Esophagus muscularis mucosa (tissue), 4 donors: ENCODE measurements at regions not wholly inside any gene's neighbourhood (a gene's known extent, or its start where the extent isn't known, plus 50 kb on each side); places are given as distances from the start of the nearest gene placed in this dataset.

Experiments
- DNase-seq: peaks from one replicate; pipeline ENCODE4 v3.0.0-alpha.2; 2017; ENCODE audit errors: extremely low spot score
- H3K27ac ChIP-seq, 4 donors: fragments of 200-600 bp; sonication (generic); replicated peaks in 1 of 4; 1 replicate in 3 of 4; 2 replicates in 1 of 4; pipeline ENCODE4 v1.5.1; 2016 to 2019; ENCODE audit warnings: mild to moderate bottlenecking in 1 of 4
- H3K27me3 ChIP-seq, 4 donors: fragments of 200-600 bp; sonication (generic); one replicate each; pipeline versions ENCODE4 v1.5.1 to v1.6.0; 2016 to 2019
- H3K36me3 ChIP-seq, 4 donors: fragments of 200-600 bp; sonication (generic); one replicate each; pipeline ENCODE4 v1.5.1; 2016 to 2019
- H3K4me1 ChIP-seq, 4 donors: fragments of 200-600 bp; sonication (generic); one replicate each; pipeline ENCODE4 v1.5.1; 2016 to 2019
- H3K4me3 ChIP-seq, 4 donors: fragments of 200-600 bp; sonication (generic); 1 replicate in 2 of 4; 2 replicates in 2 of 4; pipeline ENCODE4 v1.5.1; 2016 to 2019; ENCODE audit warnings: mild to moderate bottlenecking in 4 of 4, moderate library complexity in 1 of 4
- H3K9me3 ChIP-seq, 4 donors: fragments of 200-600 bp; sonication (generic); 1 replicate in 3 of 4; 2 replicates in 1 of 4; pipeline ENCODE4 v1.5.1; 2016 to 2019
- EP300 ChIP-seq: sonication (generic); formaldehyde crosslinking; IDR thresholded peaks from one replicate; pipeline ENCODE4 v1.6.1; 2017; ENCODE audit warnings: antibody characterized with exemption
- POLR2A ChIP-seq: fragments of 450-650 bp; IDR thresholded peaks from one replicate; pipeline ENCODE4 v1.6.1; 2017; ENCODE audit warnings: antibody characterized with exemption, moderate library complexity, mild to moderate bottlenecking, low read depth
- POLR2AphosphoS5 ChIP-seq, 2 donors: sonication (generic); formaldehyde crosslinking; IDR thresholded peaks; one replicate each; pipeline ENCODE4 v1.6.1; 2017; ENCODE audit warnings: antibody characterized with exemption in 2 of 2
- WGBS: methylation state at CpG from one replicate; pipeline ENCODE4 v1.1.5; 2018; 5-methylcytosine and 5-hydroxymethylcytosine counted together
- intact Hi-C: fragments of 100-400 bp; cut with DNase I; formaldehyde crosslinking; loops from one replicate; pipeline ENCODE4 v1.15.1; 2023
- TF ChIP-seq, protein P1 (sequence below), 3 experiments: fragments of 200-600 bp in 2 of 3; fragments of 450-650 bp in 1 of 3; sonication (generic) in 2 of 3; IDR thresholded peaks; one replicate each; pipeline ENCODE4 v1.5.1; 2017 to 2019; ENCODE audit warnings: antibody characterized with exemption in 3 of 3, mild to moderate bottlenecking in 2 of 3, moderate library complexity in 1 of 3

DNA sequence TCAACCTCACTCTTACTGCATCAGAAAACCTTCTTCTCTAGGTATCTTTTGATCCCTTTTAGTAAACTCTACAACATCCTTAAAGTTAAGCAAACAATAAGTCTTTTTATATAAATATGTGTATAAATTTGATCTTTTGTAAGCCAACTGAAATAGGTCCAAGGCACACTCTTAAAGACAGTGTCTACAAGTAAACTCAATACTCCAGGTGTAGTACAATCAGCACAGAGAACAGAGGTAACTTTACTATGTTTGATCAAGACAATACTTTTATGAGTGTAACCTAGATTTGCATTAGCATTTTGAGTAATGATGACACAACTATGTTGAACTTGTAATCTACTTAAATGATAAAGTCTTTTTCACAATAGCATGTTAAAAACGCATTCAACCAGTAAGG, 593.1 kb upstream of the CHAC2 start:
- H3K9me3 ChIP-seq, result no peaks in the 10 kb centered on the region
- H3K27ac ChIP-seq, result no peak overlapping the region
- H3K36me3 ChIP-seq, result no peaks in the 10 kb centered on the region
- 95% methylated on average over 1 of the region's 1 CpG for WGBS
- TF ChIP-seq, protein P1, sequence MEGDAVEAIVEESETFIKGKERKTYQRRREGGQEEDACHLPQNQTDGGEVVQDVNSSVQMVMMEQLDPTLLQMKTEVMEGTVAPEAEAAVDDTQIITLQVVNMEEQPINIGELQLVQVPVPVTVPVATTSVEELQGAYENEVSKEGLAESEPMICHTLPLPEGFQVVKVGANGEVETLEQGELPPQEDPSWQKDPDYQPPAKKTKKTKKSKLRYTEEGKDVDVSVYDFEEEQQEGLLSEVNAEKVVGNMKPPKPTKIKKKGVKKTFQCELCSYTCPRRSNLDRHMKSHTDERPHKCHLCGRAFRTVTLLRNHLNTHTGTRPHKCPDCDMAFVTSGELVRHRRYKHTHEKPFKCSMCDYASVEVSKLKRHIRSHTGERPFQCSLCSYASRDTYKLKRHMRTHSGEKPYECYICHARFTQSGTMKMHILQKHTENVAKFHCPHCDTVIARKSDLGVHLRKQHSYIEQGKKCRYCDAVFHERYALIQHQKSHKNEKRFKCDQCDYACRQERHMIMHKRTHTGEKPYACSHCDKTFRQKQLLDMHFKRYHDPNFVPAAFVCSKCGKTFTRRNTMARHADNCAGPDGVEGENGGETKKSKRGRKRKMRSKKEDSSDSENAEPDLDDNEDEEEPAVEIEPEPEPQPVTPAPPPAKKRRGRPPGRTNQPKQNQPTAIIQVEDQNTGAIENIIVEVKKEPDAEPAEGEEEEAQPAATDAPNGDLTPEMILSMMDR (IDR thresholded peaks at IDR 0.05), result no peak
- TF ChIP-seq POLR2AphosphoS5 (IDR thresholded peaks at IDR 0.05) (no peak), POLR2A (no peak), EP300 (no peak)
- DNase-seq, result no peak
- no peaks in the 10 kb centered on the region for H3K27me3 ChIP-seq
- H3K4me3 ChIP-seq, result no peak overlapping the region
- intact Hi-C loops, result no loop called here
- no peaks in the 10 kb centered on the region for H3K4me1 ChIP-seq

DNA sequence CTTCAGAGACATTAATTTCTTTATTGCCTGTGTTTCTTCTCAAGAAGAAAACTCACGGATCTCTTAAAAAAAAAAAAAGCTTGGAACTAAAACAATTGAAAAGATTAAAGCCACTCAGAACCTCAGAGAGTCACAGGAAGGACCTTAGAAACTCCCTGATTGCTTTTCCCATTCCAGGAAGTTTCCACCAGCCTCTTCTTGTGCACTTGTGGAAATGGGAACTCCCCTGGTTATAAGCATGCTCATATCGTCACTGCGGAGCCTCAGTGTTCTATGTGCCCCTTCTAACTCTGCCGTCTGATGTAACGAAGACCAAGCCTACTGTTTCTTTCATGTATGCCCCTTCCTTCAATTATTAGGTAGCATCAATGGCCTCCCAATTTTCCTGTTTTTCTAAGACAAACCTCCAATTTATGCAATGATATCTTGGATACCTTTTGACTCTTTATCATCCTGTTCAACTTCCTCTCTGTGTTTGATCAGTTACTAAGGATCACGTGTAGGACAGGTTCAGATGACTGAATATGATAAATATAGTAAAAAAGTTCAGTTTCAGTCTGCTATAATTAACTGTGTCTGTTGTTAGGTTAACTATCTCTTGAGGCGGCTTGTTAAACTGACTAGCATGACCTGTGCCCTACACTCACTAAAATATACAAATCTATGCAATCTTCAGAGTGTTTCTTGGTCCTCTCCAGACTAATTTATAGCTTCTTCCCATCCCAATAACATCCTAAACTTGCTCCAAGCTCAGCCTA, 593.7 kb upstream of the CHAC2 start:
- 83% methylated on average over 7 of the region's 7 CpGs for WGBS
- no peak for DNase-seq
- no peak for TF ChIP-seq POLR2A
- TF ChIP-seq, protein P1 (IDR thresholded peaks at IDR 0.05), result no peak
- no peak for TF ChIP-seq EP300
- TF ChIP-seq POLR2AphosphoS5 (IDR thresholded peaks at IDR 0.05), result no peak
- Histone ChIP-seq H3K4me3 (no peak overlapping the region), H3K4me1 (no peaks in the 10 kb centered on the region), H3K9me3 (no peaks in the 10 kb centered on the region), H3K27ac (no peak overlapping the region), H3K36me3 (no peaks in the 10 kb centered on the region), H3K27me3 (no peaks in the 10 kb centered on the region)
- intact Hi-C loops, result no loop called here

DNA sequence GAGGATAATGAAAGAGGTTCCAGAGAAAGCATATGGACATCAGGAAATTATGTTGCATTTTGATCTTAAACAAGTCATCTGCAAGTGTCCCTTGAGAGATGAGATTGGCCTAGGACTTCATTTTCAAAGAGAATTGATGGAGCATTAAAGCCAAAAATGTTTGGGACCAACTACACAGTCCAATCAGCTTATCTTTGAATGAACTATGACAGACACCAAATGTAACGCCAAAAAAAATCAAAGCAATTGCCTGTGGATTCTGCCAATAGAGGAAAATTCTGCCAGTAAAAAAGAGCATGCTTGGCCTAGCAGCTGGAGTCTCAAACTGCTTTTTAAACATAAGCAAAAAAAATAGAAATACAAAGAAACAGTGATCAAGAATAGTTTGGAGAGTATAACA, 594.5 kb upstream of the CHAC2 start:
- WGBS, result 64% methylated on average over 1 of the region's 1 CpG

DNA sequence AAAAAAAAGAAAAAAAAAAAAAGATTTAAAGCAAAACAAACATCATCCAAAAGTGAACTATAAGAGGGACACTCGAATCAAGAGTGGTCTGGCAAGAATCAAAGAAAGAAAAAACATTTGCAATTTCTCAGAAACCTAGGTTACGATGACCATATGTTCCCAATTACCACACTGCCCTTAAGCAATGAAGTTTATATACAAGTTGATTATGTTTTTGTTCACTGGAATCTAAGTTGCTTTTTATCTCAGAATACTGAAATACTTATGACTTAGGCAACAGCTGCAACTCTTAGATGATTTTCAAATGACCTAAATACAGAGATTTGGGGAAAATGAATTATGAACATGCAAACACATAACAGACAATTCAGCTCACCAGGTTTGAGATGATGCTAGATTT, 597.1 kb upstream of the CHAC2 start:
- WGBS, result 51% methylated on average over 2 of the region's 2 CpGs
- H3K4me3 ChIP-seq, result no peak overlapping the region
- intact Hi-C loops, result no loop called here
- H3K27me3 ChIP-seq, result no peaks in the 10 kb centered on the region
- no peaks in the 10 kb centered on the region for H3K9me3 ChIP-seq
- no peaks in the 10 kb centered on the region for H3K4me1 ChIP-seq
- no peaks in the 10 kb centered on the region for H3K36me3 ChIP-seq
- TF ChIP-seq EP300, result no peak
- TF ChIP-seq POLR2AphosphoS5 (IDR thresholded peaks at IDR 0.05), result no peak
- no peak for TF ChIP-seq POLR2A
- TF ChIP-seq, protein P1 (IDR thresholded peaks at IDR 0.05), result no peak
- DNase-seq, result no peak
- no peak overlapping the region for H3K27ac ChIP-seq

More for the DNA sequence above, 594.5 kb upstream of the CHAC2 start:
- intact Hi-C loops, result no loop called here
- Histone ChIP-seq H3K4me1 (no peaks in the 10 kb centered on the region), H3K27me3 (no peaks in the 10 kb centered on the region), H3K4me3 (no peak overlapping the region), H3K9me3 (no peaks in the 10 kb centered on the region), H3K27ac (no peak overlapping the region), H3K36me3 (no peaks in the 10 kb centered on the region)
- no peak for TF ChIP-seq POLR2AphosphoS5 (IDR thresholded peaks at IDR 0.05)
- TF ChIP-seq POLR2A, result no peak
- TF ChIP-seq EP300, result no peak
- TF ChIP-seq, protein P1 (IDR thresholded peaks at IDR 0.05), result no peak
- DNase-seq, result no peak

DNA sequence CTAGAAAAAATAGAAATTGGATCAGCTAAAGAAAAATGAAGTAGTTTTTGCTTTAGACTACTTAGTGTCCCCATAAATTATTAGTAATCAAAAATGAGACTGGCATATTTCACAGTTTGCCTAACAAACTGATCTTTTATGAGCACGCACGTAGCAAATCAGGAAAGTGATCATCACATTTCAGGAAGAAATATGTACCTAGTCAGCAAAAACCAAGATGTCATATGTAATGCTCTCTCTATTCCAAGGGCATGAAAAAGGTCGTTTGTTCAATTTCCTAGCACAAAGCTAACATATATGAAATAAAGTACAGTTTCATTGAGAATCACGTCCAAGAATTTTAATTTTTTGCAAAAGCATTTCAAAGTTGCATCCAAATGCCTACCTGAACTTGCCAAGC, 600.4 kb upstream of the CHAC2 start:
- H3K4me1 ChIP-seq, result no peaks in the 10 kb centered on the region
- intact Hi-C loops, result no loop called here
- no peaks in the 10 kb centered on the region for H3K27me3 ChIP-seq
- no peak overlapping the region for H3K27ac ChIP-seq
- no peaks in the 10 kb centered on the region for H3K36me3 ChIP-seq
- TF ChIP-seq POLR2AphosphoS5 (IDR thresholded peaks at IDR 0.05), result no peak
- TF ChIP-seq EP300, result no peak
- TF ChIP-seq POLR2A, result no peak
- TF ChIP-seq, protein P1 (IDR thresholded peaks at IDR 0.05), result no peak
- no peak overlapping the region for H3K4me3 ChIP-seq
- 85% methylated on average over 4 of the region's 4 CpGs for WGBS
- DNase-seq, result no peak
- H3K9me3 ChIP-seq, result peaks cover 0 to 5% (median 0%) of the 10 kb centered on the region in 4 donors
